BLaER1 (cell line): ENCODE measurements at regions not wholly inside any gene's neighbourhood (a gene's known extent, or its start where the extent isn't known, plus 50 kb on each side); places are given as distances from the start of the nearest gene placed in this dataset.

Experiments used
- H3K27ac ChIP-seq: shearing (Covaris generic); formaldehyde crosslinking; 2 replicates; pipeline ENCODE4 v1.8.1; 2022
- H3K27me3 ChIP-seq: shearing (Covaris generic); formaldehyde crosslinking; 2 replicates; pipeline ENCODE4 v1.8.1; 2022
- H3K36me3 ChIP-seq: shearing (Covaris generic); formaldehyde crosslinking; 2 replicates; pipeline ENCODE4 v1.8.1; 2022
- H3K4me1 ChIP-seq: shearing (Covaris generic); formaldehyde crosslinking; 2 replicates; pipeline ENCODE4 v1.8.1; 2022
- H3K4me2 ChIP-seq: shearing (Covaris generic); formaldehyde crosslinking; 2 replicates; pipeline ENCODE4 v1.8.1; 2022
- H3K4me3 ChIP-seq: shearing (Covaris generic); formaldehyde crosslinking; 2 replicates; pipeline ENCODE4 v1.8.1; 2022
- H3K9ac ChIP-seq: shearing (Covaris generic); formaldehyde crosslinking; 2 replicates; pipeline ENCODE4 v1.8.1; 2022
- H3K9me3 ChIP-seq: shearing (Covaris generic); formaldehyde crosslinking; 2 replicates; pipeline ENCODE4 v1.8.1; 2022
- H4K20me1 ChIP-seq: shearing (Covaris generic); formaldehyde crosslinking; 2 replicates; pipeline ENCODE4 v1.8.1; 2022
- Cebpa-rat ChIP-seq: shearing (Covaris generic); IDR thresholded peaks from 2 replicates; pipeline ENCODE4 v1.8.1; 2022

DNA sequence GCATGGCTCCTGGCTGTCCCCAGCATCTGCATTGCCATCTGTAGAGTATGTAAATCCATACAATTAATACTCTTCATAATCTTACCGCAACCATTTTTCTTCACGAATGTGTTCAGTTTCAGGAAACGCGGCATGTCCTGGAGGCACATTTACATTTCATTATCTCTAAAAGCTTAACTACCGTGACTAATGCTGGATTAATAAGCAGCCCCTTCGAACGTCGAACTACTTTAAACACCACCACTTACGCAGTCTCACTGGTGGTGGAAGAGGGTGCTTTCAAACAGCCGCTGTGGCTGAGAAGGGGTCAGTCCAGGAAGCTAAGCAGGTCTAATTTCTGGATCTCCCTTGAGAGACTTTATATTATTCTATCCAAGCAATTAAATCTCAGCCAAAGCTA is 85.6 kb downstream of the C5orf15 start:
- no peak overlapping the region; the same call in 1 of the 2 replicates for H3K9ac ChIP-seq
- no peak for TF ChIP-seq Cebpa-rat
- peak overlapping the region; percentile 10; the same call in 1 of the 2 replicates for H3K27ac ChIP-seq
- H3K36me3 ChIP-seq = no peaks in the 10 kb centered on the region
- H4K20me1 ChIP-seq = no peaks in the 10 kb centered on the region
- no peaks in the 10 kb centered on the region for H3K27me3 ChIP-seq
- peak overlapping the region; percentile 83 for H3K4me2 ChIP-seq
- H3K9me3 ChIP-seq = no peaks in the 10 kb centered on the region
- H3K4me3 ChIP-seq = no peak overlapping the region
- H3K4me1 ChIP-seq = peaks cover 85% of the 10 kb centered on the region

GRCh38 chr5:133882389-133882695 is 86.1 kb downstream of the C5orf15 start:
- H4K20me1 ChIP-seq = no peaks in the 10 kb centered on the region
- no peaks in the 10 kb centered on the region for H3K27me3 ChIP-seq
- no peak overlapping the region for H3K9ac ChIP-seq
- no peak overlapping the region for H3K4me3 ChIP-seq
- no peaks in the 10 kb centered on the region for H3K9me3 ChIP-seq
- peaks cover 80% of the 10 kb centered on the region for H3K4me1 ChIP-seq
- H3K4me2 ChIP-seq = peak overlapping the region; percentile 83
- H3K36me3 ChIP-seq = no peaks in the 10 kb centered on the region
- TF ChIP-seq Cebpa-rat = no peak
- no peak overlapping the region for H3K27ac ChIP-seq

- Histone ChIP-seq H3K9ac (no peak overlapping the region), H3K4me2 (peak overlapping the region; percentile 83), H3K36me3 (no peaks in the 10 kb centered on the region), H3K27ac (0 out of 2 replicates have a peak overlapping the region, but pooled peaks have one; percentile 40), H3K27me3 (no peaks in the 10 kb centered on the region), H3K9me3 (no peaks in the 10 kb centered on the region), H3K4me1 (peaks cover 74% of the 10 kb centered on the region), H3K4me3 (no peak overlapping the region), H4K20me1 (no peaks in the 10 kb centered on the region)
- TF ChIP-seq Cebpa-rat = no peak
These were observed 86.6 kb downstream of the C5orf15 start for GRCh38 chr5:133881576-133882388.

DNA sequence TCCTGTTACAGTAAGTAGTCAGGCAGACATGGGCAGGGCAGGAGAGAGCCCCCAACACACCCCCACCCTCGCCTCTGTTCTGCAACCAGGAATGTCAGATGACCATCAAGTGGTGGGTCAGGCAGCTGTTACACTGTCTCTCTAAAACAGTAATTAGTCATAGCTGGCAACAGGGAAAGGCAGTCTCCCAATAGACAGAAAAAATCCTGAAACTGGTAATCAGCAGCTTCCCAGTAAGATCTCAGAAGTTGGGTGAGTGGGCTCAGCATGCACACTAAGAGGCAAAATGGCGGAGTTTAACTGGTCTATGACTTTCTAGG is 90.2 kb downstream of the C5orf15 start:
- H3K36me3 ChIP-seq = no peaks in the 10 kb centered on the region
- H3K9ac ChIP-seq = no peak overlapping the region
- H4K20me1 ChIP-seq = no peaks in the 10 kb centered on the region
- no peak overlapping the region for H3K4me2 ChIP-seq
- no peak for TF ChIP-seq Cebpa-rat
- H3K4me3 ChIP-seq = no peak overlapping the region
- peaks cover 38% of the 10 kb centered on the region for H3K4me1 ChIP-seq
- peaks cover 10% of the 10 kb centered on the region; the same call in 1 of the 2 replicates for H3K9me3 ChIP-seq
- H3K27me3 ChIP-seq = no peaks in the 10 kb centered on the region
- no peak overlapping the region for H3K27ac ChIP-seq

- Histone ChIP-seq H4K20me1 (no peaks in the 10 kb centered on the region), H3K9me3 (peaks cover 10% of the 10 kb centered on the region; the same call in 1 of the 2 replicates)
These were observed 90.8 kb downstream of the C5orf15 start for GRCh38 chr5:133877351-133878235.

GRCh38 chr5:133876266-133876665 is 92.2 kb downstream of the C5orf15 start:
- Histone ChIP-seq H3K4me3 (no peak overlapping the region), H3K27me3 (no peaks in the 10 kb centered on the region), H3K27ac (no peak overlapping the region), H3K9me3 (peaks cover 10% of the 10 kb centered on the region; the same call in 1 of the 2 replicates), H4K20me1 (no peaks in the 10 kb centered on the region), H3K4me1 (peaks cover 25% of the 10 kb centered on the region), H3K9ac (no peak overlapping the region), H3K36me3 (no peaks in the 10 kb centered on the region), H3K4me2 (no peak overlapping the region)
- no peak for TF ChIP-seq Cebpa-rat

More at GRCh38 chr5:133877351-133878235, 90.8 kb downstream of the C5orf15 start:
- H3K9ac ChIP-seq = no peak overlapping the region
- no peaks in the 10 kb centered on the region for H3K36me3 ChIP-seq
- H3K4me3 ChIP-seq = no peak overlapping the region
- TF ChIP-seq Cebpa-rat = no peak
- H3K4me2 ChIP-seq = no peak overlapping the region
- H3K27me3 ChIP-seq = no peaks in the 10 kb centered on the region
- peaks cover 32% of the 10 kb centered on the region for H3K4me1 ChIP-seq
- no peak overlapping the region for H3K27ac ChIP-seq

DNA sequence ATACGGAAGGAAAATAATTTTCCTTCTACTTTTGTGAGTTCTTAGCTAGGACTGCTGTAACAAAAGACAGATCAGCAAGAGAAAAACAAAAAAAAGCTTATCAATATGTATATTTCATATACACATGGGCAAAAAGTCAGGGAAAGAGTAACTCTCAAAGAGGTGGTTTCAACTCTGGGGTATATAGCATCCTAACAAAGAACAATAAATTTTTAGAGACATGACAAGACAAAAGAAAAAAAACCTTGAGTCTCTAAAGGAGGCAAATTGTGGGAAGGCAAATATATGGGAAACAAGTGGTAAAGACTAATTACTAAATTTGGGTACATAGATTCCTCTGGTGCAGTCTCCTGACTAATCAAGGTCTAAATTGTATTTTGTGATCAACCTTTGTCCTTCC is 93.2 kb downstream of the C5orf15 start:
- H3K4me2 ChIP-seq = no peak overlapping the region
- H3K36me3 ChIP-seq = no peaks in the 10 kb centered on the region
- H3K27ac ChIP-seq = no peak overlapping the region
- peaks cover 10% of the 10 kb centered on the region; the same call in 1 of the 2 replicates for H3K9me3 ChIP-seq
- H3K4me3 ChIP-seq = no peak overlapping the region
- H3K4me1 ChIP-seq = peaks cover 25% of the 10 kb centered on the region
- TF ChIP-seq Cebpa-rat = no peak
- no peaks in the 10 kb centered on the region for H4K20me1 ChIP-seq
- H3K27me3 ChIP-seq = no peaks in the 10 kb centered on the region
- H3K9ac ChIP-seq = no peak overlapping the region

GRCh38 chr5:133873449-133873848 is 95.0 kb downstream of the C5orf15 start:
- Histone ChIP-seq H3K4me1 (peaks cover 34% of the 10 kb centered on the region), H3K27ac (no peak overlapping the region)

GRCh38 chr5:133870661-133871060 is 97.8 kb downstream of the C5orf15 start:
- Histone ChIP-seq H4K20me1 (no peaks in the 10 kb centered on the region), H3K27me3 (no peaks in the 10 kb centered on the region), H3K36me3 (no peaks in the 10 kb centered on the region), H3K9ac (no peak overlapping the region), H3K4me1 (peaks cover 62% of the 10 kb centered on the region), H3K27ac (0 out of 2 replicates have a peak overlapping the region, but pooled peaks have one; percentile 24), H3K4me3 (no peak overlapping the region), H3K9me3 (peaks cover 8% of the 10 kb centered on the region; the same call in 1 of the 2 replicates), H3K4me2 (peak overlapping the region; percentile 81)
- TF ChIP-seq Cebpa-rat = no peak

More at GRCh38 chr5:133873449-133873848, 95.0 kb downstream of the C5orf15 start:
- H4K20me1 ChIP-seq = no peaks in the 10 kb centered on the region
- H3K27me3 ChIP-seq = no peaks in the 10 kb centered on the region
- H3K4me3 ChIP-seq = no peak overlapping the region
- H3K9me3 ChIP-seq = peaks cover 10% of the 10 kb centered on the region; the same call in 1 of the 2 replicates
- TF ChIP-seq Cebpa-rat = no peak
- no peak overlapping the region for H3K9ac ChIP-seq
- no peaks in the 10 kb centered on the region for H3K36me3 ChIP-seq
- no peak overlapping the region for H3K4me2 ChIP-seq
